Immature natural killer cell (primary cell): ENCODE measurements at regions not wholly inside any gene's neighbourhood (a gene's known extent, or its start where the extent isn't known, plus 50 kb on each side); places are given as distances from the start of the nearest gene placed in this dataset.

Source experiments
- DNase-seq, 3 donors: peaks; one replicate each; pipeline ENCODE4 v3.0.0; 2022; ENCODE audit warnings: mixed read lengths in 1 of 3
- H3K27ac Mint-ChIP-seq, 6 donors: one replicate each; pipeline ENCODE4 v1.8.0; 2020; ENCODE audit warnings: mixed read lengths in 6 of 6, mild to moderate bottlenecking in 5 of 6, inconsistent platforms in 4 of 6, moderate library complexity in 3 of 6
- H3K27me3 Mint-ChIP-seq, 3 donors: one replicate each; pipeline ENCODE4 v1.8.0; 2020 to 2021; ENCODE audit warnings: low read depth in 3 of 3, mild to moderate bottlenecking in 3 of 3, mixed read lengths in 3 of 3, moderate library complexity in 3 of 3, inconsistent platforms in 1 of 3
- H3K36me3 Mint-ChIP-seq, 3 donors: one replicate each; pipeline ENCODE4 v1.8.0; 2020; ENCODE audit warnings: mixed read lengths in 3 of 3, inconsistent platforms in 2 of 3, mild to moderate bottlenecking in 2 of 3
- H3K4me1 Mint-ChIP-seq, 2 donors: one replicate each; pipeline ENCODE4 v1.8.0; 2020; ENCODE audit warnings: inconsistent platforms in 2 of 2, mild to moderate bottlenecking in 2 of 2, mixed read lengths in 2 of 2, moderate library complexity in 1 of 2
- H3K4me3 Mint-ChIP-seq, 5 donors: one replicate each; pipeline ENCODE4 v1.8.0; 2020; ENCODE audit warnings: mild to moderate bottlenecking in 5 of 5, mixed read lengths in 5 of 5, inconsistent platforms in 3 of 5, moderate library complexity in 3 of 5
- H3K9me3 Mint-ChIP-seq, 6 donors: one replicate each; pipeline ENCODE4 v1.8.0; 2020; ENCODE audit warnings: mild to moderate bottlenecking in 6 of 6, mixed read lengths in 6 of 6, inconsistent platforms in 4 of 6, moderate library complexity in 3 of 6

GRCh38 chr5:65068410-65068809 is 299.7 kb downstream of the CWC27 start:
- no peak overlapping the region for H3K4me3 Mint-ChIP-seq
- H3K27me3 Mint-ChIP-seq: peaks cover 0 to 5% (median 3%) of the 10 kb centered on the region in 3 donors
- no peaks in the 10 kb centered on the region for H3K36me3 Mint-ChIP-seq

DNA sequence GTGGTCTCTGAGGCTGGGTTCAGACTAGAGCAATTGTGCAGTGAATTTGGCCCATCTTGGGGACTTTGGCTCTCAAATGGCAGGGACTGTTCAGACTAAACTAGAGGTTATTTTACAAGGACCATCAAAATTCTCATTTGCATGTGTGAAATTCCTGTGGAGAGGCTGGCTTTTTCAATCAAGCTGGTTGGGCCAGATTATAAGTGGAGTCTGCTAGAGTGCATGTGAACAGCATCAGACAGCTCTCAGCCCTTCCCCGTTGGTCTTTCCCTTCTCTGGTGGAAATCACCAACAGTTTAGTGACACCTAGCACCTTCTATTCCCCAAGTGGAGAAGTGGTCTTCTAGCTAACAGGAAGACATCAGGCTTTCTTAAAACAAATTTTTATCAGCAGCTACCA is 301.3 kb downstream of the CWC27 start:
- Mint-ChIP-seq H3K4me3 (no peak overlapping the region), H3K9me3 (peaks cover 0 to 3% (median 0%) of the 10 kb centered on the region in 6 donors), H3K4me1 (no peaks in the 10 kb centered on the region), H3K36me3 (no peaks in the 10 kb centered on the region), H3K27me3 (peaks cover 0 to 3% (median 3%) of the 10 kb centered on the region in 3 donors), H3K27ac (no peak overlapping the region)
- DNase-seq: no peak

More at GRCh38 chr5:65068410-65068809, 299.7 kb downstream of the CWC27 start:
- Mint-ChIP-seq H3K9me3 (peaks cover 0 to 5% (median 0%) of the 10 kb centered on the region in 6 donors), H3K4me1 (no peaks in the 10 kb centered on the region), H3K27ac (no peak overlapping the region)
- DNase-seq: no peak

DNA sequence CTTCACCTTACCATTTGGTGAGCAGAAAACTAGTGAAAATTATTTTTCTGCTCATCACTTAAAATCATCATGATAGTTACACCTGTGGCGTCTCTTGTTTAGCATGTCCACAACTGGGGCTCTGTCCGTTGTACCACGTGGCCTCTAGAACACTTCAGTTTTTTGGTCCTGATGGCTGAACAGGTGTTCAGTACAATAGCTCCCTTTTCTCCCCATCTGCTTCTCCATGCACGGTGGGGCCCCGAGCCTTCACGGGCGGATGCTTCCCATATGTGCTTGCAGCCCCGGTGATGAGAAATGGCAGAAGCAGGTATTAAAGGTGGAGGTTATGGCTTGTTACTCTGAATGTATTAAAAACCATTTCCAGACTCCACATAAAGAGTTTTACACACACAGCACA is 304.1 kb downstream of the CWC27 start:
- Mint-ChIP-seq H3K4me1 (no peaks in the 10 kb centered on the region), H3K27me3 (peaks cover 0 to 3% (median 1%) of the 10 kb centered on the region in 3 donors), H3K9me3 (no peaks in the 10 kb centered on the region), H3K27ac (no peak overlapping the region), H3K36me3 (no peaks in the 10 kb centered on the region), H3K4me3 (no peak overlapping the region)
- no peak for DNase-seq

GRCh38 chr5:65073250-65073661 is 304.5 kb downstream of the CWC27 start:
- Mint-ChIP-seq H3K36me3 (no peaks in the 10 kb centered on the region), H3K9me3 (no peaks in the 10 kb centered on the region), H3K4me3 (no peak overlapping the region), H3K27me3 (peaks cover 0 to 3% (median 1%) of the 10 kb centered on the region in 3 donors), H3K27ac (no peak overlapping the region), H3K4me1 (no peaks in the 10 kb centered on the region)
- DNase-seq: no peak

DNA sequence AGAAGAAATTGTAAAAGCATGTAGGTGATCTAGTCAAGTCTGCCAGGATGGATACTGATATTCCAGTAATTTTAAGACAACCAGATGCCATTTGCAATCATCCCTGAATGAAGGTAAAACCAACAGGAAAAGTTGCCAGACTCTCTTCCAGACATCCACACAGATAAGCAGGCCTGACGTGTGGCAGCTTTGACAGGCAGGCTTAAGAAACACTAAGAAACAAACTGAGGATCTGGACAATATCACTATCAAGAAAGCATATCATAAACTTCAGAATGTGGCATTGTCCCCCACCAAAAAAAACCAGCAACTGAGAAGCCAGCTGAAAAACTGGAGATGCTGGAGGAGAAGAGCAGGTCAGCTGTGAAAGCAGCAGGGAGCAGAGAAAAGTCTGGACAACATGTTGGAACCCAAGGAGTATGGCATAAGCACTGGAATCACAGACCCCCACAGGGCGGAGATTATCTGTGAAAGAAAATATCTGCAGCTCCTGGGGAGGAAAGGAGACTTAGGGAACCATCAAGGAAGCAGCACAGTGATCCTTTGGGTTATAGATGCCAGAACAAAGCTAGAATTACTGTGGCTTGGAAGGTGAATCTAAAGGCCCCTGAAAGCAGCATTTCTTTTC is 307.0 kb downstream of the CWC27 start:
- H3K9me3 Mint-ChIP-seq: no peaks in the 10 kb centered on the region
- no peak for DNase-seq
- H3K4me3 Mint-ChIP-seq: no peak overlapping the region
- peaks cover 3 to 4% (median 3%) of the 10 kb centered on the region in 3 donors for H3K27me3 Mint-ChIP-seq
- H3K4me1 Mint-ChIP-seq: no peaks in the 10 kb centered on the region
- H3K27ac Mint-ChIP-seq: no peak overlapping the region
- no peaks in the 10 kb centered on the region for H3K36me3 Mint-ChIP-seq

GRCh38 chr5:65076251-65076869 is 307.6 kb downstream of the CWC27 start:
- H3K27ac Mint-ChIP-seq: no peak overlapping the region
- DNase-seq: peak; percentile 22 to 46 (median 28)
- no peaks in the 10 kb centered on the region for H3K9me3 Mint-ChIP-seq
- H3K27me3 Mint-ChIP-seq: peaks cover 3 to 4% (median 3%) of the 10 kb centered on the region in 3 donors
- H3K4me1 Mint-ChIP-seq: no peaks in the 10 kb centered on the region
- no peaks in the 10 kb centered on the region for H3K36me3 Mint-ChIP-seq
- no peak overlapping the region for H3K4me3 Mint-ChIP-seq

DNA sequence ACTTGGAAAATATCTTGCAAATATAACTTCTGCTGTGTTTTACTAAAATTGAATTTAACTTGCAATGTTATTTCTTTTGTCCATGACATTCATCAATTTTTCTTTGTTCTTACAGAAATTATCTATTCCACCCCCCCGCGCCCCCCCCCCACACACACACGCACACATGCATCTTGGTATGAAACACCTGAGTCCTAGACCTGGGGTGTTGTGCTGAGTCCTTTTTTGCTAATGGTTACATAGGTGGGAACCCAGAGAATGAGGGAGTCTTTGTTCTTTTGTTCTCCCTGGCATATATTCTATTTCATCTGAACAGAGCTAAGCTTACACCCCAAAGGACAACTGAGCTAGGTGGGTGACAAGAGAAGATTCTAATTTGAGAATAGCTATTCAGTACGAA is 308.9 kb downstream of the CWC27 start:
- no peak for DNase-seq
- Mint-ChIP-seq H3K4me3 (no peak overlapping the region), H3K36me3 (no peaks in the 10 kb centered on the region), H3K27ac (no peak overlapping the region), H3K4me1 (no peaks in the 10 kb centered on the region), H3K9me3 (no peaks in the 10 kb centered on the region), H3K27me3 (peaks cover 3 to 4% (median 3%) of the 10 kb centered on the region in 3 donors)

DNA sequence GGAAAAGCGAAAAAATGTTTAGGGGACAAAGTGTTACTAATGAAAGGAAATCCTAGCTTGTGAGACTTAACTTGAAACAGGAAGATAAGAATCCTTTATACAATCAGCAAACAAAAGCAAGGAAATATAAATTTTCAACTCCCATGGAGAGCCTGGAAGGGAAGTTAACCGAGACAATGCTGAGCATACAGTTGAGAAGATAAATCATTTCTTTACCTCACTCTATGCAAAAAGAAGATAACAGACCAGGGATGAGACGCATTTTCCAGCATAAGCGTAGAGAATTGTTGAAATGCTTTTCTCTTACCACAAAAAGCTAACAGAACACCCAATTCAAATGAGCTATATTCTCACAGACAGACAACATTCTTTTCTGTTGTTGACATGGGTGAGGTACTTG is 309.6 kb downstream of the CWC27 start:
- Mint-ChIP-seq H3K36me3 (no peaks in the 10 kb centered on the region), H3K27ac (no peak overlapping the region), H3K27me3 (peaks cover 3 to 4% (median 3%) of the 10 kb centered on the region in 3 donors), H3K4me1 (no peaks in the 10 kb centered on the region), H3K9me3 (no peaks in the 10 kb centered on the region), H3K4me3 (no peak overlapping the region)
- no peak for DNase-seq

DNA sequence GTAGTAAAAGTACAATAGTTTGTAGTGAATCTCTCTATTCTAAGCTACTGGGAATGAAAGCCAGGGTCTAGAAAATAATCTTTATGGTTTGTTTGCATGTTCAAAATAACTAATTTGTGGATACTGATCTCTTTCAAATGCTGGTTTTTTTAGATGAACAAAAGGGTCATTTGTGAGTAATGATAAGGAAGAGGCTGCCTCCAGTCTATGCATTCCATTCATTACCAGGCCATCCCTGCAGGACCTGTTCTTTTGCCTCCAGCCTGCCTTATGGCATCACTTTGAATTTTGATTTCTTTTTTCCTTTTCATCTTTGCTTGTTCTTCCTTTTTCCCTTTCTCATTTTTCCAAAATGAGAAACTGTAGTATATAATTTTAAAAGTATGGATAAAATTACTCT is 312.3 kb downstream of the CWC27 start:
- Mint-ChIP-seq H3K27ac (no peak overlapping the region), H3K27me3 (peaks cover 0 to 4% (median 2%) of the 10 kb centered on the region in 3 donors), H3K4me3 (no peak overlapping the region), H3K4me1 (no peaks in the 10 kb centered on the region), H3K9me3 (no peaks in the 10 kb centered on the region), H3K36me3 (no peaks in the 10 kb centered on the region)
- no peak for DNase-seq

DNA sequence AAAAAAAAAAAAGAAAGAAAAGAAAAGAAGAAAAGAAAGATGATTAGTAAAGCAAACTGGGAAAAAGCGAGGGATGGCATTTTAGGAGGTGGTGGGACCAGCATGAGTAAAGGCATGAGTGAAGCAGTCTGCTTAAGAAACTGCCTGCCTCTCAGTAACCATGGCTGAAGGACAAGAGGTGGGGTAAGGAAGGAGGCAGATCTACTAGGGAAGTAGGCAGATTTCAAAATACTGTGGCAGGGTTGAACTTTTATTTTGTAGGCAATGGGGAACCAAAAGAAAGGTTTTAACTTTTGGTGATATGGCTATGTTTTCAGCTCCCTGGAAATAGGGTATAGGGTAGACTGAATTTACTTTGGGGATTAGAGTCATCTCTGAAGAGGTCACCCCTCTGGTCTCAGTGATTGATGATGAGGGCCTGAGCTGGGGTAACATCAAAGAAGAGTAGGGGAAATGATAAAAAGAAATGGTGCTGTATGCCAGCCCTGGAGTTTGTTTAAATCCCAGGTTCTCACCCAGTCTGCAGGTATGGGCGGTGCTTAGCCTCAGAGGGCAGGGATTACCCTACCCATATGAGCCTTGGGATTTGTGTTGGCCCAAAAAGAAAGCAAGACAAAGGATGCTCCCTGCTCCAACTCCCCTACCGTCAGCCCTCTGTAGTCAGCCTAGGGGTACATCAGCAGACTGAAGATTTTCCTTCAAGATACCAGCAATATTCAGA is 316.2 kb downstream of the CWC27 start:
- Mint-ChIP-seq H3K27me3 (peaks cover 0 to 2% (median 2%) of the 10 kb centered on the region in 3 donors), H3K4me1 (no peaks in the 10 kb centered on the region), H3K36me3 (no peaks in the 10 kb centered on the region), H3K9me3 (no peaks in the 10 kb centered on the region), H3K27ac (no peak overlapping the region), H3K4me3 (no peak overlapping the region)
- no peak for DNase-seq

GRCh38 chr5:65085516-65085850 is 316.8 kb downstream of the CWC27 start:
- Mint-ChIP-seq H3K4me1 (no peaks in the 10 kb centered on the region), H3K27me3 (peaks cover 0 to 3% (median 2%) of the 10 kb centered on the region in 3 donors), H3K27ac (no peak overlapping the region), H3K4me3 (no peak overlapping the region), H3K9me3 (no peaks in the 10 kb centered on the region), H3K36me3 (no peaks in the 10 kb centered on the region)
- no peak for DNase-seq

- Mint-ChIP-seq H3K9me3 (no peaks in the 10 kb centered on the region), H3K4me3 (no peak overlapping the region), H3K36me3 (no peaks in the 10 kb centered on the region), H3K27ac (no peak overlapping the region), H3K4me1 (no peaks in the 10 kb centered on the region), H3K27me3 (peaks cover 0 to 3% (median 2%) of the 10 kb centered on the region in 3 donors)
- DNase-seq: no peak
These were observed 317.6 kb downstream of the CWC27 start for GRCh38 chr5:65086234-65086890.

- Mint-ChIP-seq H3K27ac (no peak overlapping the region), H3K9me3 (no peaks in the 10 kb centered on the region), H3K36me3 (no peaks in the 10 kb centered on the region), H3K4me3 (no peak overlapping the region), H3K4me1 (no peaks in the 10 kb centered on the region), H3K27me3 (peaks cover 0 to 3% (median 2%) of the 10 kb centered on the region in 3 donors)
- no peak for DNase-seq
These were observed 318.4 kb downstream of the CWC27 start for GRCh38 chr5:65087154-65087553.

GRCh38 chr5:65094279-65094678 is 325.5 kb downstream of the CWC27 start:
- Mint-ChIP-seq H3K27ac (no peak overlapping the region), H3K4me1 (no peaks in the 10 kb centered on the region), H3K4me3 (no peak overlapping the region), H3K27me3 (peaks cover 3 to 10% (median 4%) of the 10 kb centered on the region in 3 donors), H3K36me3 (no peaks in the 10 kb centered on the region), H3K9me3 (no peaks in the 10 kb centered on the region)
- DNase-seq: no peak
